Suppressor macrophage (primary cell): ENCODE measurements at regions not wholly inside any gene's neighbourhood (a gene's known extent, or its start where the extent isn't known, plus 50 kb on each side); places are given as distances from the start of the nearest gene placed in this dataset.

Experiments
- DNase-seq, 4 experiments: peaks; one replicate each; pipeline ENCODE4 v3.0.0-alpha.2; 2020 to 2022

DNA sequence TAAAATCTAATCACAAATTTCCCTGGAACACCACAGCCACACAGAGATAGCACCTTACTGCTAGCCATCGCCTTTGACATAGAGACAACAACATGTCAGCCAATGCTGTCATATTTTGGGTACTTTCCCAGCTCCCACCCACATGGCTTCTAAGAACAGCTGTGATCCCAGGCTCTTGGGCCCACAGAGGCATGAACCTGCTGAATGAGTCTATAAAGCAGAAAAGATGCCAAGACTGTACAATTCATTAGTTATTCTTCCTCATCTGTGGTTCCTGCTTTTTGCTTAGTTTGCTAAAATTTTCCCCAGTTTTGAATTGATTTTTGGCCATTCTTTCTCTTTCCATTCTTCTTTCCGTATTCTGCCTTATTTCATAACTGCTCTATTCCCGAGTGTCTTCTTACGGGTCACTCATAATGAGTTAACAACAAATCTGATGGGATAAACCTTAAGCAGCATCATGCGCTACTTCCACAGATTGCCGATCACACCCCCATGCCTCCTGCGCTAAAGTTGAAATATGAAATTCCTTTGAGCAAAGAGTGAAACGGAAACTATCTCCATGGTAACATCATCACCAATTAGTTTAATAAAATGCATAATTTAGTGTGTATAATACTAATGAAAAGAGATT, 327.3 kb upstream of the HSF2 start:
- no peak for DNase-seq

DNA sequence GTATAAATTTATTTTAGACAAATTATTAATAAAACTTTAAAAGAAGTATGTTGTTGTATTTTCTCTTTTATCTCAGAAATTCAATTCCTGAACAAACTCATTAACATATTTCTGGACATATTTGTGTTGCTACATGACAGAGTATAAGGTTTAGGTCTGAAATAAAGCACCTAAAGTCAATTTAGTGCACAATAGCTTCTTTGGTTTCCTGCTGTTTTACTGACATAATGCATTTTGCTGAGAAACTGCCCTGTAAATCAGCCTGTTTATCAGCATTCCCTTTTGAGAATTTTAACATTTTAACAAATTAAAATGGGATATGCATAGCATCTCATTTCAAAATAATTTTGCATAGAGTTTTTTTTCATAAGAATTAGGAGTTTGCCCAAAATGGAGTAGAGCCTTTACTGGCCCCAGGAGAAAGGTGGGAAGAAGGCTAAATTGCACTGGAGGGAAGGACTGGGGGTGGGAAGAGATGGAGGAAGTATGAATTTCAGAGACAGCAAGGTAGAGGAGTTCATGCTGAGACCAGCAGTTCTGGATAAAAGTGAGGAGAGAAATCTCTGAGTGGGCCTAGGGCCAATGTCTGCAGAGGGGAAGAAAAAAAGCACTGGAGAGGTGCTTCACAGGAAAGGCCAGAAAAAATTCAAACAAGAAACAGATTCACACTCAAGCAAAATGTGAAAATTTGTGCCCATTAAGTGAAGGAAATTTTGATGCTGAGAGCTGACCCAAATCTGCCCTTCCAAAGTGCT, 324.2 kb upstream of the HSF2 start:
- DNase-seq: no peak

DNA sequence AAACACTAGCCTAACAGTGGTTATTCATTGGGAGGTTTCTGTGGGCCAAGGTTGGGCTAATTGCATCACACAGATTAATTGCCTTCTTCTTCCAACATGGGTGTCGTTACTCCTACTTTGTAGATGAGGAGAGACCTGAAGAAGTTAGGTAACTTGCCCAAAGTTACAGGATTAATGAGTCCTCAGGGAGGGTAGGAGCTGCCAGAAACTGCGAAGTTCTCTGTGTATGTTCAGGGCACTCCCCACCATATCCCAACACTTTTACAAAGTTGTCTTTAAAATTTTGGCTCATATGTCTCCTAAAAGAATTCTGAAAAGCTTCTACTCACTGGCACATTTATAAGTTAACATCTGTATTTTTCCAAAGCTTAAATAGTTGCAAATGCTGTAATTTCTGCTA, 323.5 kb upstream of the HSF2 start:
- DNase-seq: no peak

DNA sequence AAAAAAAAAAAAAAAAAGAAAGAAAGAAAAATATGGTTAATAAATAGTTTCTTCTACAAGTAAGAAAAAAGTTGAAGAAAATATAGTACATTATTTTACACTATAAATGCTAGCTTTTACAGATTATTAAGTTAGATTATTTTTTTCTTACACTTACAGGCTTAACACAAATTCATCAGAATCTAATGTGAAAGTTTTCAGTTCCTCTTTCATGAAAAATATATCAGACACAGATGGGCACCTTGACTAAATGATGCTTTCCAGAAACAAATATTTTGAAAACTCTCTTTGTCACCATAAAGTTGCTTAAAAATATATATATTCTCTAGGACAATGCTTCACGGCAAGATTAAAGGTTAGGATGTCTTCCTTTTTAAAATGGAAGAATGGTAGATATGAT, 321.8 kb upstream of the HSF2 start:
- no peak for DNase-seq

DNA sequence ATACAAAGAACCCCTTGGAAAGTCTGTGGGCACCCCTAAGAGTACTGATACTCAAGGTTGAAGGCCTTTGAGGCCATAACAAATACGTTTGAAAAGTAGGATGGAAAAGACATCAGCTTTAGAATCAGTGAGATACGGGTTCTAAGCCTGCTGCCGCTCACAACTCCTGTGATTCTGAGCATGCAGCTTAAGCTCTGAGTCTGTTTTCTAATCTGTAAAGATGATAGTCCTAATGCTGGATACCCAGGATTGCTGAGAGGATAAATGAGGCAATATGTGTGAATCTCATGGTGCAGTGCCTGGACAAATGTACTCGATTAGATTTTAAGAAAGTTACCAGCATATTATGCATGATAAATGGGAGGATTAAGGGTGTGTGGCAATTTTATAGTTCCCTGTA, 321.0 kb upstream of the HSF2 start:
- DNase-seq: no peak

DNA sequence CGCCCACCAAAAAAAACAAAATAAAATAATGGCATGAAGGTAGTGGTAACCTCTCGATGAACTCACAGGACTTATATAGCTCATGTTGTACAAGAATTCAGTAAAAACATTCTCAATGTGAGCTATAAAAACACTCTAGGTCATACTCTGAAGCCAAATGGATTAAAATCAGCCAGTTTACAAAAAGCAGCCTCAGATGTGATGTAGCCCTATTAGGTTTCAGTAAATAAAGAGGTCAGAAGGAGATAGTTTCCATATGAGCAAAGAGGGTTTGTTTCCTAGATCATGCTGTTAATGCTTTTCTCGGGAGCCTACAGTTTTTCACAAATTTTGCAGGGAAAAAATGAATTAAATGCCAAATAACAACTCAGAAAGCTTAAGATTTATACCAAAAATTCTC, 319.5 kb upstream of the HSF2 start:
- no peak for DNase-seq

DNA sequence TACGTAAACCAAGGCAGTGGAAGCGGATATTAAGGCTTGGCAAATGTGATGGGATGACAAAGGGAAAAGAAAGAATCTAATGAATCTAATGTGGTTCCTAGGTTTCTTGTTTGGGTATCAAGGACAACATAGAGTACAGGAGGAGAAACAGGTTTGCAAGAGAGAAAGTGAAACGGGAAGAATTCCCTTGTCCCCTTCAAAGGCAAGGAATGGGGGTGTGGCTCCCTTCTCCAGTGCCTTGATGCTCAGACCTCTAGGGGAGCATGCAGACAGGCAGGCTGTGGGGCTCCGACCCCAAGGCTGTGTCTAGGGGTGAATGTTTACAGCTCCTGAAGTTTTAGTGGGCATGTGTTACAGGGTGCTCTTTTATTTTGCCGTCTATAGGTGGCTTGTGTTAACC, 317.5 kb upstream of the HSF2 start:
- no peak for DNase-seq

DNA sequence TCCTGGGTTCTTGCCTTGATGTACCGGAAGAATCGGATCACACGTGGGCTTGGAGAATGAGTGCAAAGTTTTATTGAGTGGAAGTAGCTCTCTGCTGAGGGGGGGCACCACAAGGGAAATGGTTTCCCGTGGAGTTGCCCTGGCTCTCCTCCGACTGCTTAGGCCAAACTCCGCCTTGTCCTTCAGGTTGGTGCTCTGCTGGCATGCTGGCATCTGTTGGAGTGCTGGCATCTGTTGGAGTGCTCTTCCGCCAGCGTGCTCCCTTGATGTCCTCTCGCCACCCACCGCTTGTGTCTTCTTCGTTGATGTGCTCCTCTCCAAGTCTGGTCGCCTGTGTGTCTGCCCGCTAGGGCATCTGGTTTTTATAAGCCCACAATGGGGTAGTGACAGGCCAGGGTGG, 317.1 kb upstream of the HSF2 start:
- DNase-seq: no peak

DNA sequence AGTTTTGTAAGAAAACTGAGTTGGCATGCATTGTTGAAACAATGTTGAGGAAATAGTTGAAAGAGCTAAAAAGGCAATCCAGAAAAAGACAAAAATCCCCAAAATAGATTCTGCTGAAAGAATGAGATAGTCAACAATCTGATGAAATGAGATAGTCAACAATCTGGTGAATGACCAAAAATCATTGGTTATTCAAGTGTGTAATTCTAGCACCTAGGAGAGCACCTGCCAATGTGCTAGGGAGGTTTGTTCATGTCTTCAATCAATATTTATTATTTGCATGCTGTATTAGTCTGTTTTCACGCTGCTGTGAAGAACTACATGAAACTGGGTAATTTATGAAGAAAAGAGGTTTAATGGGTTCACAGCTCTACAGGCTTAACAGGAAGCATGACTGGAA, 307.1 kb upstream of the HSF2 start:
- no peak for DNase-seq

DNA sequence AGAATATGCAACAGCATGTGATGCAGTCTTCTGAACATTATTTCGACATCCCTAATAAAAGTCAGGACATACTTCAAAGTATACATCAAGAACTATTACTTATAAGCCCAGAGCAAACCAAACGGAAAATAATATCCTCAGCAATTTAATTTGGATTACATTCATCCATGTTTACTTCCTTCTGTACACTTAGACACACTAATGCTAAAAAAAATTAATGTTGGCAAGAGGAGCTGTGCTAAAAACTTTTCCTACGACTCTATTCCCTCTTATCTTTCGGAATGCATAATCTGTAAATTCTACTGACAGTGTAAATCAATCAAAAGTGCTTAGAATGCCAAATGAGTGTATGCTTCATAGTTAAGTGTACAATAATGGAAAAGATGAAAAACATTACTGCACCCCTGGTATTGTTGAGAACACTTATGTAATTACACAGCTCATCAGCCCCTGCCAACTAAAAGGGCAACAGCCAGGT, 301.2 kb upstream of the HSF2 start:
- no peak for DNase-seq

DNA sequence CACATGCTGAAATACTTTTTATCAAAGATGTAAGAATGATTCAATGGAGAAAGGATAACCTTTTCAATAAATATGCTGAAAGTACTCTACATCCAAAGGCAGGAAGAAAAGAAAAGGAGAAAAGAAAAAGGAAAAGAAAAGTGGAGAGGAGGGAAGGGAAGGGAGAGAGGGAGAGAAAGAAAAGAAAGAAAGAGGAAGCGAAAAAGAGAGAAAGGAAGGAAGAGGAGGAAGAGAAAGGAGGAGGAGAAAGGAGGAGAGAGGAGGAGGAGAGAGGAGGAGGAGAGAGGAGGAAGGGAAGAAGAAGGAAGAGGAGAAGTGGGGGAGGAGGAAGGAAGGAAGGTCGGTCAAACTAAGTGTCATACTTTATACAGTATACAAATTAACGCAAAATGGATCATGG, 297.4 kb upstream of the HSF2 start:
- no peak for DNase-seq

DNA sequence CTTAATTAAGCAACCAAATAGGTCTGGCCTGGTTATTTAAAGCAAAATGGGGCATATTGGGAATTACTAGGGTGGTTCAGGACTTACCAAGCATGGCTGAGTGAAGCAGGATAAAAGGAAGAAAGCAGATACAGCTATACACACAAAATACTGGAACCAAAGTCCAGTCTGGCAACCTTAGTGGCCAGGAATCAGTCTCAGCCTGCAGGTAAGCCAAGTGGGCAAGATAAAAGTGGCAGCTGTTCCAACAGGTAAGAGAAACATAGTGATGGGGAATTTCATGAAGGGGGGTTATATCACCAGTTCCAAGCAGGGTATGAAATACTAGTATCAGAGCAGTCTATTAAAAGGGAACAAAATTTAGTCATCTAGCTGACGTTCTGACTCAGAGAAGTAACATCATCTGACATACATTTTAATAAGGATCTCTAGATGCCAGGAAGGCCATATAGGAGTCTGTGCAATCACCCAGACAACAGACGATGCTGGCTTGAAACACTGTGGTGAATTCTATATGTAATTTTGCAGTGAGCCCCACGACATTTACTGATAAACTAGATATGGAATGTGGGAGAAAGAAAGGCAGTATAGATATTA, 292.1 kb upstream of the HSF2 start:
- no peak for DNase-seq

DNA sequence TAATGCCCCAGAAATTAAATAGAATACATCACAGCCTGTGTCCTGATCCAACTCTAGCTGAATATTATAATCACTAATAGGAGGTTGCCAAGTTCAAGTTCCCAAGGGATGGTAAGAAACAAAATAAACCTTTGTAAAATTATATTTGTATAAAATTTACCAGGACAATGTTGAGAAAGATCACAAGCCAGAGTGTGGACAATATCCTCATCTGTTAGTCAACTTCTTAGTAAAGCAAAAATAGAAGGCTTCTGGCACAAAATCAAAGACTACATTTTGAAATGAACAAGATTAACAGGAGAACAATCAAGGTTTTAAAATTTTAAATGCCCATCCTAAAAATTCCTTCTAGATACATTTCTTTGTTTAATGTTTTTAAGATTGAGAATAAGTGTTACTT, 290.4 kb upstream of the HSF2 start:
- no peak for DNase-seq

DNA sequence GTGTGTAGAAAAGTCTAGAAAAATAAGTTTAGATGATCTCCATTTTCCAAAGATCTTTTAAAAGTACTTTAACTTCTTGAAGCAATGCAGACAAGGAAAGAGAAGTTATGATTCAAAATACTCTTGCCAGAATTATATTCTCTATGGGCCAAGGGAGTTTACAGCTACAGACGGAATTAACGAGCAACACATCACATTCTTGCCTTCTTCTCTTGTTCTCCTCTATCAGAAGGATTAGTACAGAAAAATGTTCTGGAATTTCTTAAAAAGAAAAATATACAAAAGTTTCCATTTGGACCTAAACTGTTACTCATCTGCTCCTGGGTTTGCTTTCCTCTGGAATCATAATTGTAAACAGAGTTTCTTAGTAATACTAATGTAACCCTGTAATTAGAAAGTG, 284.7 kb upstream of the HSF2 start:
- no peak for DNase-seq

DNA sequence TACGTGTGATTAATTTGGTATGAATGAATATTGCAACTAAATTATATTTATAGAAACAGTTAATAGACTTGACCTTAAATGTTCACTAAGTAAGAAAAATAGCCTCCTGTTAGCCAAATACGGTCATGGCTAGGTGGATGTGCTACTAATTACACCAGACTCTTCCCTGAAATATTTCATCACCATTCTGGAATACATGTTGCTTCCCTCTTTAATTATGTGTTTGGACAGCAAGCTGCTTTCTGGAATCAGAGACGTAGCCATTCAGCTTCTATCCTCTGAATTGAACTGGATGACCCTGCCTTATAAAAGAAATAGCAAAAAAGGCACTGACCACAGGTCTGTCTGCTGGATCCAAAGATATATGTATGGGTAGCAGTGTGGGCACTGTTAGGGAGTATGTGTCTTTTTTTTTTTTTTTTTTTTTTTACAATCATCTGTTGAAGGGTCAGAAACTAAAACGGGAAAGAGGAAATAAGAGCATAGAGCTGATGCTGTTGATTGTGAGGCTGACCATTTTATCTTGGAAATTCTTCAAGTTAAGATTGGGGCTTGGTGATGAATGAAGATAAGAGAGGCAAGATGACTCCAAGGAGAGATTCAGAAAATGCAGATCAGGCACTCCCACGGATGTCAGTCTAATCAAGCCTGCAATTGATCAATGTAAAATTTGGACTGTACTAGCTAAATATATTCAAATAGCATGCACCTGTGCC, 283.2 kb upstream of the HSF2 start:
- no peak for DNase-seq

DNA sequence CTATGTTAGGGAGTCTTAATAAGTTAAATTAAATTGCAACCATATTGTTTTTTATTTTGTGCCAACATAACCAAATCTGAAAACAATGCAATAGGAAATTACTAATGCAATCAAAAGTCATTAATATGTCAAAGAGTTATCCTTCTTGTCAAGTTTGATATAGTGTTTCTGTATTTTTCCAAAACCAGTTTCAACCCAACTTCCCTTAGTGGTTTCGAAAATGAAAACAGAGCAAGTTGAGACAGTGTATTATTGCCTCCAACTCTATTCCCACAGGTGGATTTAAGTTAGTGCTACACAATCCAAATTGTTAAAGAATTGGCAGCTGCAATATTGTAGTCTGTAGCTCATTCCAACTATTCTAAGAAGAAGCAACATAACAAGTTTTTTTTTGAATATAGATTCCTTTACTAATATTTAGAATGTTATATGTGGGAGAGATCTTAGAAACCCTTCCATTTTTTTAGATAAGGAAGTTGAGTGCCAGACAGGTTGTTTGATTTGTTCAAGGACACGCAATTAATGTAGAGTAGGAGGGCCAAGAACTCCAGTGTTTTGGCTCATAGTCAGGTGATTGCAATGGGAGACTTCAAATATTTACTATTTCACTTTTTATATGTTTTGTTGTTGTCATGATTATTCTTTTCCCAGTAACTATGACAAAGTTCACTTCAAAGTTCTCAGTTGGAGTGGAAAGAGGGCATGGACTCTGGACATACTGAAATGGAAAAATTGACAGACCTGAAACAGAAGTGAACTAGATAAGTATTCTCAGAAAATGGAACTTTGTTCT, 282.4 kb upstream of the HSF2 start:
- no peak for DNase-seq

DNA sequence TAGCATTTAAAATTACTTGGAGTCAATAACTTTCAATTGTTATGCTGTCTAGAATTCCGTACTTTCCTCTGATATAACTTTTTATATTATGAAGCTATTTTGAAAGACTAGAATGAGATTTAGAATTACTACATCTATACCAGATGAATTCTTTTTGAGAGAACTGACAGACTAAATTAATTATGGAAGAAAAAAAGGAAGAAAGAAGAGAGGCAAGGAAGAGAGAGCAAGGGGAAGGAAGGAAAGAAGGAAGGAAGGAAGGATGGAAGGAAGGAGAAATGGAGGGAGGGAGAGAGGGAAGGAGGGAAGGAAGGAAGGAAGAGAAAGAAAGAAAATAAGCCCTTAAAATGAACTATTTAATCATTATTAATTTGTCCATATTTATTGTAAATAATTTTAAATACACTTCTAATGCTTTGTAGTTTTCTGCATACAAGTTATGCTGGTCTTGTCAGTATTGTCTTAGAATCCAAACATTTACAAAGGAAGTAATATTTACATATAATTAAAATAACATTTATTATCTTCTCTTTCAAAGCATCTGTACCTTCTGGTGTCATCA, 280.4 kb upstream of the HSF2 start:
- DNase-seq: no peak

DNA sequence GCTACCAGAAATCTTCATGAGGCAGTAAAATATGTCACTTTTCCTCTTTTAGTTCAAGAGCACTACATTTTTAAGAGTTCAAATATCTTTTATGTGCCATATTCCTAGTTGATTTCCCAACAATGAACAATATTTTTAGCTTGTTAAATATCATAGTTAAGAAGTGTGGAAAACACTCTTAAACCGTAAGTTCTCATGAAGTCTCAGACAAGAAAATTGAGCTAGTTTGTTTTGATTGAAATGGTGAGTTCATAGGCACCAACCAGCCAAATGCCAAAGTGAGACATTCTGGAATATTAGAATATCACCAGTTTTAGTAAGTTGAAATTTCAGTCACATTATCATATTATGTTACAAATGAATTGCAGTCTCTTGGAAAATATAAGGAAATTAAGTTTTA, 277.2 kb upstream of the HSF2 start:
- DNase-seq: no peak

DNA sequence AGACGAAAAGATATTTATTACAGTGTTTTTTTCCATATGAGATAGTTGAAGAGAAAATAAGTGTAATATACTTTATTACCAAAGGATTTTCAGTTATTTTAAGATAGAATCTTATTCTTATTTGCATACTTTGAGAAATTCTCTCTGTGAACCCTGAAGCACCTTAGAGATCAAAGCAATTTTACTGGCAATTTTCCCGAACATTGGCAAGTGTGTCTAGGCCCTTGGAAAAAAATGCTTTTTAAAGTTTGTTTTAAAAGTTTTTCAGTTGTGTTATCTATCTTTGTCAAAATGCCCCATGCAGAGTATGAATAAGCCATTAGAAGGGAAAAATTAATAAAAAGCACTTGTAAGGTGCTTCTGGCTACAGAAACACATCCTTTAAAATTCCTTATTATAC, 276.8 kb upstream of the HSF2 start:
- DNase-seq: no peak

DNA sequence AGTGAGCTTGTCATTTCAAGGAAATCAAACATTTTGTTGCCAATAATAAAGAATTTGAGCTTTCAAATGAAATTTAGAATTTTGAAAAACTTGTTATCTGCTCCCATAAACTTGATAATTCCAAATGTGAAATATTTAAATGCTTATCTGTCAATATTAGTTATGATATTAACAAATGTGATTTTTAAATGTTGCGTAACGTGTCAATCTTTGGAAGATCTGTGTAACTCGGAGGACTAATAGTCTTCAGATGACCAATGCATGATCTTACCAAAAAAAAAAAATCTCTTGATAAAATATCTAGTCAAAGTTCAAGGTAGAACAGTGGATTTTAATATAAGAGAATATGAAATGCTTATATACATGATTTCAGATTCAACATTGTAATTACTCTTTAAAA, 274.5 kb upstream of the HSF2 start:
- DNase-seq: no peak

DNA sequence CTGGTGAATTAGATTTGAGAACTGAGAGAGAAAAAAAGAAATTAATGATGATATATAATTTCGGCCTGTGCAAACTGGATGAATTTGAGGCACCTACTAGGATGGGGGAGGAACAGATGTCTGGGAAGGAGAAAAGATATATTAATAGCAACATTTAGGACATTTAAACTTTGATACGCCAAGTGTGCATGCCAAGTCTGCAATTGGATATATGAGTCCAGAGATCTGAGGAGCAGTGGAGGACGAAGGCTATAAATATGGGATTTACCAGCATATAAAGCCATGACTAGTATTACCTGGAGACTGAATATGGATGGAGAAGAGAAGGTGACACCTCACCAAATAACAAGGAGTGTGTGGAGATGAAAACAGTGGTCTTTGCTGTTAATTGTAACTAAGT, 272.6 kb upstream of the HSF2 start:
- DNase-seq: no peak

DNA sequence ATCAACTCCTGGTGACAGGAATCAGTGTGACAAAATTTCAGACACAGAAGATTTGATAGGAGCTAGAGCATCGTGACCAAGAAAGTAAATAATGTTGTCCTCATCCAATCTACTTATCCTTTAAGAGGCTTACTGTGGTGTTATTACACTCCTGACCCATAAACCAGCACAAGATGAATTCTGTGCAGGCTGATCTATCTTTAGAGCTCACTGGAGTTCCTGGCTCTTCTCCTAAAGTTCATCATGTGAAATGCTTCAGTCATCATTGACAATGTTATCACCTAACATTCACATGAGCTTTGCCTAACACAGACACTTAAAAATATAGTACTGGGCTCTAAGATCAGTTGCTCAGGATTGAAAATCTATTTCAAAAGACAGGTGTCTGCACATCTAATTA, 271.0 kb upstream of the HSF2 start:
- no peak for DNase-seq
